ENCODE measurements at regions not wholly inside any gene's neighbourhood (a gene's known extent, or its start where the extent isn't known, plus 50 kb on each side); places are given as distances from the start of the nearest gene placed in this dataset.

- peaks cover 21% of the 10 kb centered on the region for H3K4me1 ChIP-seq (ENCODE audit: control insufficient read depth, insufficient read depth, low read length)
- WGBS: 77% methylated on average over 13 of the region's 13 CpGs
- ATAC-seq (no peak), DNase-seq (peak in 1 of 3 donors; percentile 42)
- no peaks in the 10 kb centered on the region for H3K9me3 ChIP-seq (ENCODE audit: control insufficient read depth, low read length)
- H3K27ac ChIP-seq (ENCODE audit: low read length): no peak overlapping the region
- intact Hi-C loops (cut with DNase I): no loop called here
- H3K27me3 ChIP-seq (ENCODE audit: control insufficient read depth, insufficient read depth): no peaks in the 10 kb centered on the region
- H3K4me3 ChIP-seq (ENCODE audit: low read length): no peak overlapping the region
These were observed 52.9 kb upstream of the PPARA start for GRCh38 chr22:46097268-46097900.

- 73% methylated on average over 31 of the region's 31 CpGs for WGBS
- ATAC-seq (no peak), DNase-seq (peak in 1 of 3 donors; percentile 55)
- no peak overlapping the region for H3K4me3 ChIP-seq (ENCODE audit: low read length)
- H3K4me1 ChIP-seq (ENCODE audit: control insufficient read depth, insufficient read depth, low read length): peaks cover 14% of the 10 kb centered on the region
- H3K27me3 ChIP-seq (ENCODE audit: control insufficient read depth, insufficient read depth): no peaks in the 10 kb centered on the region
- intact Hi-C loops (cut with DNase I): no loop called here
- no peaks in the 10 kb centered on the region for H3K9me3 ChIP-seq (ENCODE audit: control insufficient read depth, low read length)
- H3K27ac ChIP-seq (ENCODE audit: low read length): no peak overlapping the region
These were observed 51.5 kb upstream of the PPARA start for GRCh38 chr22:46098525-46099475.

DNA sequence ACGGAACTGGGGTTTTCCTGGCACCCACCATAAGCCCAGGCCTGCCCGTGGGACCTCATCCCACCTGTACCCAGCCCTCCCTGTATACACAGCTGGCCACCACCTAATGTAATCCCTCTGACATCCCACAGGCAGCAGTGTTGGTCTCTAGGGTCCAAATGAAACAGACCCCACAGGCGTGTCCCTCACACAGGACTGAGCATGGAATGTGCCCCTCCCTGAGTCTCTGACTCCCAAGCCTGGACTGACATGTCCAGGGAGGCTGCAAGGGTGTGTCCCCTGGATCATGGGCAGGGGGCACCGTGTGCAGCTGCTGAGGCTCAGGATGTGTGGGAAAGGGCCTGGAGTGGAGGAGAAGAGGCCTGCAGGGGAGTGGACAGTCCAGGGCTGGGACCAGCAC is 50.6 kb upstream of the PPARA start:
- DNase-seq (peak in 1 of 3 donors; percentile 39), ATAC-seq (no peak)
- intact Hi-C loops (cut with DNase I): no loop called here
- Histone ChIP-seq H3K27ac (ENCODE audit: low read length) (no peak overlapping the region), H3K9me3 (ENCODE audit: control insufficient read depth, low read length) (no peaks in the 10 kb centered on the region), H3K4me3 (ENCODE audit: low read length) (no peak overlapping the region), H3K27me3 (ENCODE audit: control insufficient read depth, insufficient read depth) (no peaks in the 10 kb centered on the region), H3K4me1 (ENCODE audit: control insufficient read depth, insufficient read depth, low read length) (peaks cover 12% of the 10 kb centered on the region)
- 50% methylated on average over 4 of the region's 4 CpGs for WGBS

DNA sequence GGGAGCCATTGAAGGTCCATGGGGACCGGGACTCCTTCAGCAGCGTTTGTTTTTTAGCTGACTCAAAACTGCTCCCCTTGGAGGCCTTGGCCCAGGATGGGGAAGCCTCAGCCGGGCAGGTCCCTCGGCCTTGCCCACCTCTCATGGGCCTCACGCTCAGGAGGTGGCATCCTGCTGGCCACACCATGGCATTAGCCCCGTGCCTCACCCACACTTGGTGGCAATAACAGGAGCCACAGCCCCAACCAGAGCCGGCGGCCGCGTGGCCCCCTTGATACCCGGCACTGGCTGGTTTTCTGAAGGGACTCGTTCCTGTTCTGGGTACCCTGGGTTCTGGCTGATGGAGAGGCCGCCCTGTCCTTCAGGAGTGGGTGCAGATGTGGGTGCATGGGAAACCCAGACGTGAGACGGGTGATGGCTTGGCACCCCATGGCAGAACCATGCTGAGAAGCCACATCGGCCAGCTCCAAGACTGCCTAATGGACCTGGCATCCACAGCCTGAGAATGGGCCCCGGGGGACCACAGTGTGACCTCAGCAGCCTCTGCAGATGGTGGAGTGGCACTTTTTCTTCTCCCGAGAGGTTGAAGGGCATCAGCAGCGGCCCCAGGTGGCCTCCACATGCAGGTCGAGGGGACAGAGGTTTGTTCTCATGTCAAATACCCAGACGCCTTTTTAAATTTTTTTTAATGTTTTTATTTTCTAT is 49.8 kb upstream of the PPARA start:
- intact Hi-C loops (cut with DNase I): no loop called here
- WGBS: 70% methylated on average over 21 of the region's 21 CpGs
- Histone ChIP-seq H3K9me3 (ENCODE audit: control insufficient read depth, low read length) (no peaks in the 10 kb centered on the region), H3K27me3 (ENCODE audit: control insufficient read depth, insufficient read depth) (no peaks in the 10 kb centered on the region), H3K4me1 (ENCODE audit: control insufficient read depth, insufficient read depth, low read length) (peaks cover 13% of the 10 kb centered on the region), H3K4me3 (ENCODE audit: low read length) (no peak overlapping the region), H3K27ac (ENCODE audit: low read length) (no peak overlapping the region)
- peak in 1 of 3 donors; percentile 76 for DNase-seq
- no peak for ATAC-seq

Small RNA genes in the stretch of these regions (microRNA-seq; reads per million reads assigned to microRNA genes)
- gene MIR3619: 1.6 to 2.1 reads per million in 2 donors
